ENCODE measurements at regions not wholly inside any gene's neighbourhood (a gene's known extent, or its start where the extent isn't known, plus 50 kb on each side); places are given as distances from the start of the nearest gene placed in this dataset.

DNA sequence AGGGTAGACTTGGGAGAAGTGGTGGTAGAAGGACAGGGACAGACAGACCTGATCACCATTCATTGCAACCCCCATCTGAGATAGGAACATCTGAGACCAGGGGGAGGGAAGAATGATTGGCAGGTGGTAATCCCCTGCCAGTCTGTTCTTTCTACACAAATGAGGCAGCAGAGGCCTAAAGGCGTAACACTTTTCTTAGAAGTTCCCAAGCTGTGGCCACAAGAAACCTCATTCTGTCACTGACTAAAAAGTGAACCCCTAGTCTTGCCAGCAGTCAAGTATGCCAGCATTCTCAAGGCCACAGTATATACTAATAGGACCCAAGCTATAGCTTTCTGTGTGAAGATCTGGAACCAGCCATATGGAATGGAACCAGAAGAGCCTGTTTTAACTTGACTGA lies 638.0 kb downstream of the KCNT2 start:
- H3K4me1 Mint-ChIP-seq: no peaks in the 10 kb centered on the region
- H4K20me1 ChIP-seq (ENCODE audit: low read depth): no peaks in the 10 kb centered on the region
- no peak overlapping the region for H3K4me3 ChIP-seq
- no peaks in the 10 kb centered on the region for H3K27me3 Mint-ChIP-seq (ENCODE audit: insufficient read depth, low read depth)
- no peak overlapping the region for H3K4me3 Mint-ChIP-seq
- H3K79me2 ChIP-seq (ENCODE audit: low read depth): no peaks in the 10 kb centered on the region
- H3K9me3 Mint-ChIP-seq: no peaks in the 10 kb centered on the region
- DNase-seq (ENCODE audit: low spot score): no peak
- no peak overlapping the region for H3K27ac ChIP-seq
- H3K36me3 ChIP-seq: no peaks in the 10 kb centered on the region
- H3K9me3 ChIP-seq (ENCODE audit: low read depth): no peaks in the 10 kb centered on the region
- H3K4me2 ChIP-seq: no peak overlapping the region
- H2AFZ ChIP-seq (replicated peaks): no peak overlapping the region
- H3K9ac ChIP-seq: no peak overlapping the region
- TF ChIP-seq CTCF (IDR thresholded peaks at IDR 0.05) (no peak), EZH2 (IDR thresholded peaks at IDR 0.05) (no peak), EZH2phosphoT487 (IDR thresholded peaks at IDR 0.05) (no peak)
- no peaks in the 10 kb centered on the region for H3K27me3 ChIP-seq
- no peaks in the 10 kb centered on the region for H3F3A ChIP-seq (ENCODE audit: low read depth)
- no peaks in the 10 kb centered on the region for H3K4me1 ChIP-seq
- H3K36me3 Mint-ChIP-seq: no peaks in the 10 kb centered on the region
- no peak overlapping the region for H3K27ac Mint-ChIP-seq

- Histone ChIP-seq H3K9me3 (ENCODE audit: low read depth) (no peaks in the 10 kb centered on the region), H3K4me2 (no peak overlapping the region), H3K36me3 (no peaks in the 10 kb centered on the region), H3K4me3 (no peak overlapping the region), H3K9ac (no peak overlapping the region), H3K27ac (no peak overlapping the region), H2AFZ (replicated peaks) (no peak overlapping the region), H3K27me3 (no peaks in the 10 kb centered on the region), H3F3A (ENCODE audit: low read depth) (no peaks in the 10 kb centered on the region), H4K20me1 (ENCODE audit: low read depth) (no peaks in the 10 kb centered on the region), H3K4me1 (peaks cover under 1% of the 10 kb centered on the region), H3K79me2 (ENCODE audit: low read depth) (no peaks in the 10 kb centered on the region)
- Mint-ChIP-seq H3K9me3 (no peaks in the 10 kb centered on the region), H3K27me3 (ENCODE audit: insufficient read depth, low read depth) (peaks cover 2% of the 10 kb centered on the region), H3K27ac (no peak overlapping the region), H3K4me1 (no peaks in the 10 kb centered on the region), H3K36me3 (no peaks in the 10 kb centered on the region), H3K4me3 (no peak overlapping the region)
- DNase-seq (ENCODE audit: low spot score): no peak
- no peak for TF ChIP-seq EZH2 (IDR thresholded peaks at IDR 0.05)
- TF ChIP-seq CTCF (IDR thresholded peaks at IDR 0.05): no peak
- no peak for TF ChIP-seq EZH2phosphoT487 (IDR thresholded peaks at IDR 0.05)
Measured at GRCh38 chr1:195965475-195965874, 642.8 kb downstream of the KCNT2 start.

DNA sequence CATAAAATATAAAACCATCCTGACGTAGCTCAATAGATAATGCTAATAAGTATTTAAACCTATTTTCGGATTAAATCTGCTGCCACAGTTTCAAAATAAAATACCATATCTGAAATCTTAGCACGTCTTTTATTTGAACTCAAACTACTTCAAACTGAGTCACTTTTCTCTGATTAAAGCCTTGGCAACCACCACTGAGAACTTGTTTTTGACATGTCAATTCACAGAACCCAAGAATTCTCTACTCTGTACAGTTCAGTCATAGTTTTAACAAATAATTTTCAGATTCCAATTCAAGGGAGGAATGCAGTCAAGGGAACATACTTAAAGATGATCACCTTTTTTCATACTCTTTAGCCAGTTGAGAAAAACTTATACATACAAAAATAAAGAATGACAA lies 643.2 kb downstream of the KCNT2 start:
- Histone ChIP-seq H3K4me2 (no peak overlapping the region), H3K9me3 (ENCODE audit: low read depth) (no peaks in the 10 kb centered on the region), H3K9ac (no peak overlapping the region), H3K36me3 (no peaks in the 10 kb centered on the region), H2AFZ (replicated peaks) (no peak overlapping the region), H3F3A (ENCODE audit: low read depth) (no peaks in the 10 kb centered on the region), H3K79me2 (ENCODE audit: low read depth) (no peaks in the 10 kb centered on the region), H3K27me3 (no peaks in the 10 kb centered on the region), H3K27ac (no peak overlapping the region), H4K20me1 (ENCODE audit: low read depth) (no peaks in the 10 kb centered on the region), H3K4me1 (peaks cover 3% of the 10 kb centered on the region), H3K4me3 (no peak overlapping the region)
- no peak overlapping the region for H3K4me3 Mint-ChIP-seq
- H3K4me1 Mint-ChIP-seq: no peaks in the 10 kb centered on the region
- TF ChIP-seq CTCF (IDR thresholded peaks at IDR 0.05) (no peak), EZH2 (IDR thresholded peaks at IDR 0.05) (no peak), EZH2phosphoT487 (IDR thresholded peaks at IDR 0.05) (no peak)
- no peaks in the 10 kb centered on the region for H3K9me3 Mint-ChIP-seq
- H3K27me3 Mint-ChIP-seq (ENCODE audit: insufficient read depth, low read depth): peaks cover 2% of the 10 kb centered on the region
- DNase-seq (ENCODE audit: low spot score): no peak
- H3K36me3 Mint-ChIP-seq: no peaks in the 10 kb centered on the region
- H3K27ac Mint-ChIP-seq: no peak overlapping the region

DNA sequence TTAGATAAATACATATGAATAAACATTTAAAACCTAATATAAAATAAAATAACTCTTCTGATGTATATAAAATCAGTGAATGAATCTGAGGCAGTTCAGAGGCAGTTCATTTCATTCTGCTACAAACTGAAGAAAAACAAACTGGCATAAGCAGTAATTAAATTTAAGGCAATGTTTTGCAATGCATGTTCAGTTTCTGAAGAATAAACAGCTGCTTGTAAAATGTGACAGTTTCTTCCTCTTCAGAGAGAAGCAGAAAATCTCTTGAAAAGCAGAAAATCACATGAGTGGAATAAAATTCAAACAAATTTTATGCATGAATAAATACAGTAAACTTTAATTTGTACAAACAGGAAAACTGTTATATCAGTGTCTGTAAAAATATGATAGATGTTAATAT lies 643.7 kb downstream of the KCNT2 start:
- no peak for DNase-seq (ENCODE audit: low spot score)
- H3K4me2 ChIP-seq: no peak overlapping the region
- H3K79me2 ChIP-seq (ENCODE audit: low read depth): no peaks in the 10 kb centered on the region
- no peak overlapping the region for H3K9ac ChIP-seq
- H3K9me3 ChIP-seq (ENCODE audit: low read depth): no peaks in the 10 kb centered on the region
- no peak overlapping the region for H3K4me3 Mint-ChIP-seq
- no peak overlapping the region for H3K27ac Mint-ChIP-seq
- H3K4me1 ChIP-seq: peaks cover 3% of the 10 kb centered on the region
- H3K4me1 Mint-ChIP-seq: no peaks in the 10 kb centered on the region
- no peak overlapping the region for H3K27ac ChIP-seq
- no peaks in the 10 kb centered on the region for H3K27me3 ChIP-seq
- TF ChIP-seq EZH2 (IDR thresholded peaks at IDR 0.05) (no peak), CTCF (IDR thresholded peaks at IDR 0.05) (no peak), EZH2phosphoT487 (IDR thresholded peaks at IDR 0.05) (no peak)
- no peaks in the 10 kb centered on the region for H4K20me1 ChIP-seq (ENCODE audit: low read depth)
- H2AFZ ChIP-seq (replicated peaks): no peak overlapping the region
- H3K4me3 ChIP-seq: no peak overlapping the region
- no peaks in the 10 kb centered on the region for H3K36me3 Mint-ChIP-seq
- H3K9me3 Mint-ChIP-seq: no peaks in the 10 kb centered on the region
- H3F3A ChIP-seq (ENCODE audit: low read depth): no peaks in the 10 kb centered on the region
- peaks cover 2% of the 10 kb centered on the region for H3K27me3 Mint-ChIP-seq (ENCODE audit: insufficient read depth, low read depth)
- H3K36me3 ChIP-seq: no peaks in the 10 kb centered on the region

Measured in neural progenitor cell (in vitro differentiated cells).